HG03175 (cell line): ENCODE measurements at regions not wholly inside any gene's neighbourhood (a gene's known extent, or its start where the extent isn't known, plus 50 kb on each side); places are given as distances from the start of the nearest gene placed in this dataset.
"Not testable (repeated sequence)": the region's sequence is repeated elsewhere in the genome, so short reads cannot be mapped to it uniquely, and the experiment has no call there.

Source experiments
- ATAC-seq: cut with Tn5 transposase; IDR thresholded peaks from one replicate; pipeline ENCODE4 v1.9.1; 2021; ENCODE audit warnings: mild to moderate bottlenecking, moderate library complexity; ENCODE audit not compliant: unreplicated experiment

GRCh38 chr3:144585408-144585807 lies 613.8 kb downstream of the DIPK2A start:
- no peak for ATAC-seq

GRCh38 chr3:144585953-144586352 lies 614.3 kb downstream of the DIPK2A start:
- no peak for ATAC-seq

- no peak for ATAC-seq
Observed at GRCh38 chr3:144586382-144586781, 614.8 kb downstream of the DIPK2A start.

- no peak for ATAC-seq
Observed at GRCh38 chr3:144590854-144591253, 619.2 kb downstream of the DIPK2A start.

- no peak for ATAC-seq
Observed at GRCh38 chr3:144593881-144594280, 622.3 kb downstream of the DIPK2A start.

GRCh38 chr3:144620236-144620635 lies 648.6 kb downstream of the DIPK2A start:
- ATAC-seq, result not testable (repeated sequence)

GRCh38 chr3:144622845-144623244 lies 651.2 kb downstream of the DIPK2A start:
- no peak for ATAC-seq

GRCh38 chr3:144624656-144625055 lies 653.0 kb downstream of the DIPK2A start:
- no peak for ATAC-seq

GRCh38 chr3:144626835-144627234 lies 655.2 kb downstream of the DIPK2A start:
- ATAC-seq, result no peak

GRCh38 chr3:144629381-144629780 lies 657.8 kb downstream of the DIPK2A start:
- ATAC-seq, result no peak

GRCh38 chr3:144636833-144637232 lies 665.2 kb downstream of the DIPK2A start:
- no peak for ATAC-seq

GRCh38 chr3:144638009-144638408 lies 666.4 kb downstream of the DIPK2A start:
- no peak for ATAC-seq

- ATAC-seq, result no peak
Observed at GRCh38 chr3:144643771-144644198, 672.2 kb downstream of the DIPK2A start.

- no peak for ATAC-seq
Observed at GRCh38 chr3:144645300-144645699, 673.7 kb downstream of the DIPK2A start.

- no peak for ATAC-seq
Observed at GRCh38 chr3:144650380-144650779, 678.8 kb downstream of the DIPK2A start.

- no peak for ATAC-seq
Observed at GRCh38 chr3:144652573-144652972, 681.0 kb downstream of the DIPK2A start.

GRCh38 chr3:144655423-144655822 lies 683.8 kb downstream of the DIPK2A start:
- ATAC-seq, result no peak

GRCh38 chr3:144660186-144660585 lies 688.6 kb downstream of the DIPK2A start:
- no peak for ATAC-seq

- no peak for ATAC-seq
Observed at GRCh38 chr3:144662729-144663128, 691.1 kb downstream of the DIPK2A start.

GRCh38 chr3:144663456-144664436 lies 692.1 kb downstream of the DIPK2A start:
- no peak for ATAC-seq

- no peak for ATAC-seq
Observed at GRCh38 chr3:144665567-144666053, 694.0 kb downstream of the DIPK2A start.

GRCh38 chr3:144670571-144670970 lies 698.9 kb downstream of the DIPK2A start:
- ATAC-seq, result no peak
